ENCODE measurements at regions not wholly inside any gene's neighbourhood (a gene's known extent, or its start where the extent isn't known, plus 50 kb on each side); places are given as distances from the start of the nearest gene placed in this dataset.

- H3K4me1 Mint-ChIP-seq = peaks cover 4% of the 10 kb centered on the region
- no peak overlapping the region for H3K27ac Mint-ChIP-seq
- peaks cover 3% of the 10 kb centered on the region for H3K9me3 Mint-ChIP-seq
- H3K4me3 Mint-ChIP-seq = no peak overlapping the region
- H3K27me3 Mint-ChIP-seq = peaks cover 2% of the 10 kb centered on the region
- DNase-seq (ENCODE audit: low spot score in 2 of 2) (no peak), ATAC-seq (ENCODE audit: low read depth) (no peak)
- H3K36me3 Mint-ChIP-seq = no peaks in the 10 kb centered on the region
Observed at GRCh38 chr14:97453991-97454390, 656.8 kb downstream of the VRK1 start.

- Mint-ChIP-seq H3K36me3 (no peaks in the 10 kb centered on the region), H3K27ac (no peak overlapping the region), H3K9me3 (peaks cover 6% of the 10 kb centered on the region), H3K4me3 (no peak overlapping the region), H3K27me3 (peaks cover 4% of the 10 kb centered on the region), H3K4me1 (peaks cover 6% of the 10 kb centered on the region)
- DNase-seq (ENCODE audit: low spot score in 2 of 2) (no peak), ATAC-seq (ENCODE audit: low read depth) (no peak)
Observed at GRCh38 chr14:97456462-97456861, 659.3 kb downstream of the VRK1 start.

GRCh38 chr14:97456958-97457357, 659.8 kb downstream of the VRK1 start:
- Mint-ChIP-seq H3K4me1 (peaks cover 6% of the 10 kb centered on the region), H3K27me3 (peaks cover 4% of the 10 kb centered on the region), H3K4me3 (no peak overlapping the region), H3K9me3 (peaks cover 8% of the 10 kb centered on the region), H3K27ac (no peak overlapping the region), H3K36me3 (no peaks in the 10 kb centered on the region)
- DNase-seq (ENCODE audit: low spot score in 2 of 2) (no peak), ATAC-seq (ENCODE audit: low read depth) (no peak)

GRCh38 chr14:97457575-97458085, 660.4 kb downstream of the VRK1 start:
- DNase-seq (ENCODE audit: low spot score in 2 of 2) = no peak
- Mint-ChIP-seq H3K9me3 (peaks cover 8% of the 10 kb centered on the region), H3K36me3 (no peaks in the 10 kb centered on the region), H3K4me3 (no peak overlapping the region), H3K4me1 (peaks cover 6% of the 10 kb centered on the region), H3K27me3 (peaks cover 4% of the 10 kb centered on the region), H3K27ac (no peak overlapping the region)
- ATAC-seq (ENCODE audit: low read depth) = no peak

DNA sequence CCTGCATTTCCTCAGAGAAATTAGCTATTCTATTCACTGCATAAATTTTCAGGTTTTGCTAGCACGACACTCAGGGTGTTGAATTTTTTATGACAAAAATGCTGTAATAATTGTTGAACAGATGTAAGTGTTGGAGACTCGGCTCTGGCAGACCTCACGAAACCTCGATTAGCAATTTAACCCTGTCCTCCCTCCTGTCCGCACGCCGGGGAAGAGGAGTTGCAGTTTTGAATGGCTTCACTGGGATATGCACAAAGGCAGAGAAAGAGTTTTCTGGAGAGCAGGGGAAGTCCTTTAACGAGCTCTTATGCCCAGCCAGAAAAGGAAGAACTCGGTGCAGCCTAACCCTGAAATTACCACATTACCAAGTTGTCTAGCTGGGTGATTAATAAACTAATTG, 661.1 kb downstream of the VRK1 start:
- no peak for ATAC-seq (ENCODE audit: low read depth)
- H3K27me3 Mint-ChIP-seq = peaks cover 4% of the 10 kb centered on the region

DNA sequence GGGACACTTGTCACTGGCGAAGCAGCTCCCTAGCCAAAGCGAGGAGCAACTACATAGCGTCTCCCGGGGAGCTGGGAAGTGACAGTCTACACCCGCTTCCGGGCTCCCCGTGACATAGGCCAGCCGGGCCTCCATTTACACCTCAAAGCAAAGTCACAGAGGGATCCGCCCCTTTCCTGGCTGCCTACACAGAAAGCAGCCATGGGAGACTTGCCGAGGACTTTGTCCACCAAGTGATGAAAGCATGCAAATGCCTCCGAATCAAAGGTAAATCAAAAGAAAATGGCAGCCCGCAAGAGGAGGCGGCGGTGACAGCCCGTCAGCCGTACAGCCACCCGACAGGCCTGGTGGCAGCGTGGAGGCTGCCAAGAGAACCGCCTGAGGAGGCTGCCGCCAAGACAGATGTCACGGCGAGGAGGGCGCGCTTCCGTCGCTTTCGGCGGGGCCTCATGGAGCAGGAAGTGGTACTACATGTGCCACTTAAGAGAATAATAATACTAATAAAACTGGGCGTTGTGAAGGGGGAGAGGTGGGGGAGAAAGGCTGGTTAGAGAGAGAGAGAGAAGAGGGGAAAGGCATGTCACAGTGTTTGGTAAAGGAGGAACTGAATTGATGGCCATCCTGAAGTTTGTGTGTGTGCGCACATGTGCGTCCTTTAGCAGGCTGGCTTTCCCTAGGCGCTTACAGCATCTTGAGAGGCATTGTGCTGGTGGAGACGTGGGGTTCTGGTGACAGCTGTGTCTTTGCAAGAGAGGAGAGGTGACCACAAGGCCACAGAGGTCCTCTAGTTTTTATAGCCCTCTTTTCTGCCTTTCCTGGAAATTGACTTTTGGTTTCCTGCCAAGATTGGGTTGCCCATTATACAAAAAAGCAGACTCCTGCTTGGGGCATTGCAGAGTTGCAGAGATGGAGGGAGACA, 661.7 kb downstream of the VRK1 start:
- Mint-ChIP-seq H3K4me1 (peaks cover 6% of the 10 kb centered on the region), H3K27me3 (peaks cover 4% of the 10 kb centered on the region), H3K36me3 (no peaks in the 10 kb centered on the region), H3K9me3 (peaks cover 8% of the 10 kb centered on the region), H3K4me3 (peak overlapping the region; percentile 49), H3K27ac (no peak overlapping the region)
- ATAC-seq (ENCODE audit: low read depth) (no peak), DNase-seq (ENCODE audit: low spot score in 2 of 2) (no peak)

More for the DNA sequence above, 661.1 kb downstream of the VRK1 start:
- DNase-seq (ENCODE audit: low spot score in 2 of 2) = no peak
- Mint-ChIP-seq H3K4me1 (peaks cover 6% of the 10 kb centered on the region), H3K9me3 (peaks cover 8% of the 10 kb centered on the region), H3K4me3 (no peak overlapping the region), H3K27ac (no peak overlapping the region), H3K36me3 (no peaks in the 10 kb centered on the region)

DNA sequence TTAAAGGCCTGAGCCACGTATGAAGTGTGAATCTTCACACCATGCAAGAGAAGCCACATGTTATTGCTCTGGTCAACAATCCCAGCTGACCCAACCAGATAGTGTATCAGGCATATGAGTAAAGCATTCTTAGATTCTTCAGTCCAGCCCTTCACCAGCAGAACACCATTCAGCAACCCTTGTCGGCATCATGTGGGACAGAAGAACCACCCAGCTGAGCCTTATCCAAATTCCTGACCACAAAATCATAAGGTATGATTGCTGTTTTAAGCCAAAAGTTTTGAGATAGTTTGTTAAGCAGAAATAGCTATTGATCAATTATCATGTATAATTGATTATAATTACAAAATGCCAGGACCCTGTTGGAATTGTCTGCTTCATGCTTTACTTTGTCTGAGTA, 664.9 kb downstream of the VRK1 start:
- H3K27ac Mint-ChIP-seq = no peak overlapping the region

GRCh38 chr14:97468220-97468619, 671.0 kb downstream of the VRK1 start:
- ATAC-seq (ENCODE audit: low read depth) = no peak
- Mint-ChIP-seq H3K4me1 (no peaks in the 10 kb centered on the region), H3K4me3 (no peak overlapping the region), H3K36me3 (no peaks in the 10 kb centered on the region), H3K27me3 (no peaks in the 10 kb centered on the region), H3K27ac (no peak overlapping the region), H3K9me3 (peaks cover 6% of the 10 kb centered on the region)
- no peak for DNase-seq (ENCODE audit: low spot score in 2 of 2)

More for the DNA sequence above, 664.9 kb downstream of the VRK1 start:
- no peak for DNase-seq (ENCODE audit: low spot score in 2 of 2)
- peaks cover 4% of the 10 kb centered on the region for H3K27me3 Mint-ChIP-seq
- no peak for ATAC-seq (ENCODE audit: low read depth)
- no peaks in the 10 kb centered on the region for H3K36me3 Mint-ChIP-seq
- H3K4me3 Mint-ChIP-seq = no peak overlapping the region
- peaks cover 10% of the 10 kb centered on the region for H3K9me3 Mint-ChIP-seq
- peaks cover 6% of the 10 kb centered on the region for H3K4me1 Mint-ChIP-seq

GRCh38 chr14:97477353-97477752, 680.2 kb downstream of the VRK1 start:
- DNase-seq (ENCODE audit: low spot score in 2 of 2) (no peak), ATAC-seq (ENCODE audit: low read depth) (no peak)
- no peaks in the 10 kb centered on the region for H3K27me3 Mint-ChIP-seq
- no peak overlapping the region for H3K4me3 Mint-ChIP-seq
- H3K27ac Mint-ChIP-seq = no peak overlapping the region
- H3K9me3 Mint-ChIP-seq = peaks cover 5% of the 10 kb centered on the region
- no peaks in the 10 kb centered on the region for H3K4me1 Mint-ChIP-seq
- H3K36me3 Mint-ChIP-seq = no peaks in the 10 kb centered on the region

DNA sequence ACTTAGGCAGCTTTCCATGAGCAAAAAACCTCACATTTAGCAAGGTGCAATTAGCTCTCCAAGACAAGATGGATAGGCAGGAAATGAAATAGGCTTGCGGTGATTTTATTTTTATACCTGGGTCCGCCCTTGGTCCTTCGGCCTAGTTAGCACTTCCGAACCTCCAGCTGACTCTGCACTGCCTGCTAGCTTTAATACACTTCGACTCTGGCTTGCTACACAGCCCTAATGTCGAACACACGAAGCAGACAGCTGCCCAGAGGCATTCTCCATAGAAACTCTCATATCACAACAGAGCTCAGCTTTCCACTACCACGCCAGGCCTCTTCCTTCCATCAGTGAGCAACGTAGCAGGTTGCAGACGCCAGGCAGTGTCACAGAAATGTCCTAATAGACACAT, 688.0 kb downstream of the VRK1 start:
- no peak for ATAC-seq (ENCODE audit: low read depth)
- no peak overlapping the region for H3K4me3 Mint-ChIP-seq
- H3K36me3 Mint-ChIP-seq = peaks cover 2% of the 10 kb centered on the region
- DNase-seq (ENCODE audit: low spot score in 2 of 2) = no peak
- no peaks in the 10 kb centered on the region for H3K4me1 Mint-ChIP-seq
- no peak overlapping the region for H3K27ac Mint-ChIP-seq
- no peaks in the 10 kb centered on the region for H3K27me3 Mint-ChIP-seq
- peaks cover 1% of the 10 kb centered on the region for H3K9me3 Mint-ChIP-seq

DNA sequence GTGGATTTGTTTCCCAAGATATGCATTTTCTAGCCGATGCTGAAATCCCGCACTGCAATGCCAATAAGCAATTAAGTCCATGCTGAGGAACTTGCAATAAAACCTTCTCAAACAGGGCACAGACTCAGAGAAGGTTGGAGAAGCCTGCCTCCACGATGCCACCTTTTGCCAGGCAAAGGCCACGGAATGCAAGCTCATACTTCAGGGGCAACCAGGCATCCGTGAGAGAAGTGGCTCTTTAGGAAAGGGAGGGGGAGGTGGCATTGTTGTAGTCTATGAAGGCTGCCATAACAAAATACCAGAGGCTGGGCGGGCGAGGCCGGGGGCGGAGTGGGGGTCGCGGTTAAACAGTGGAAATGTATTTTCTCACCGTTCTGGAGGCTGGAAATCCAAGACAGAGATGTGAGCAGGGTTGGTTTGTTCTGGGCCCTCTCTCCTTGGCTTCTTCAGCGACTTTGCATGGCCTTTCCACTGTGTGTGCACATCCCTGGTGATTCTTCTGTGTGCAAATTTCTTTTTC, 689.5 kb downstream of the VRK1 start:
- ATAC-seq (ENCODE audit: low read depth) = no peak
- Mint-ChIP-seq H3K9me3 (peaks cover 1% of the 10 kb centered on the region), H3K27me3 (no peaks in the 10 kb centered on the region), H3K4me1 (no peaks in the 10 kb centered on the region), H3K36me3 (peaks cover 2% of the 10 kb centered on the region), H3K27ac (no peak overlapping the region), H3K4me3 (no peak overlapping the region)
- DNase-seq (ENCODE audit: low spot score in 2 of 2) = no peak

- peaks cover 4% of the 10 kb centered on the region for H3K9me3 Mint-ChIP-seq
- H3K4me3 Mint-ChIP-seq = no peak overlapping the region
- no peaks in the 10 kb centered on the region for H3K4me1 Mint-ChIP-seq
- no peak for ATAC-seq (ENCODE audit: low read depth)
- peaks cover 2% of the 10 kb centered on the region for H3K36me3 Mint-ChIP-seq
- no peak for DNase-seq (ENCODE audit: low spot score in 2 of 2)
- H3K27ac Mint-ChIP-seq = no peak overlapping the region
- H3K27me3 Mint-ChIP-seq = no peaks in the 10 kb centered on the region
Observed at GRCh38 chr14:97489750-97490149, 692.6 kb downstream of the VRK1 start.

- H3K9me3 Mint-ChIP-seq = peaks cover 4% of the 10 kb centered on the region
- no peak for DNase-seq (ENCODE audit: low spot score in 2 of 2)
- H3K36me3 Mint-ChIP-seq = peaks cover 2% of the 10 kb centered on the region
- no peak for ATAC-seq (ENCODE audit: low read depth)
- H3K27me3 Mint-ChIP-seq = no peaks in the 10 kb centered on the region
- H3K27ac Mint-ChIP-seq = no peak overlapping the region
- no peak overlapping the region for H3K4me3 Mint-ChIP-seq
- no peaks in the 10 kb centered on the region for H3K4me1 Mint-ChIP-seq
Observed at GRCh38 chr14:97490521-97491070, 693.4 kb downstream of the VRK1 start.

GRCh38 chr14:97491697-97492096, 694.5 kb downstream of the VRK1 start:
- H3K4me1 Mint-ChIP-seq = no peaks in the 10 kb centered on the region
- peaks cover 2% of the 10 kb centered on the region for H3K36me3 Mint-ChIP-seq
- DNase-seq (ENCODE audit: low spot score in 2 of 2) (no peak), ATAC-seq (ENCODE audit: low read depth) (no peak)
- no peak overlapping the region for H3K27ac Mint-ChIP-seq
- no peak overlapping the region for H3K4me3 Mint-ChIP-seq
- H3K9me3 Mint-ChIP-seq = peaks cover 4% of the 10 kb centered on the region
- H3K27me3 Mint-ChIP-seq = no peaks in the 10 kb centered on the region
